Urinary bladder (tissue), 3 donors: ENCODE measurements at regions not wholly inside any gene's neighbourhood (a gene's known extent, or its start where the extent isn't known, plus 50 kb on each side); places are given as distances from the start of the nearest gene placed in this dataset.

Source experiments
- DNase-seq: peaks from one replicate; pipeline ENCODE4 v3.0.0-alpha.2; 2015; ENCODE audit errors: extremely low spot score
- H3K27ac ChIP-seq: one replicate; pipeline ENCODE4 v1.5.1; 2013; ENCODE audit warnings: low read depth, mild to moderate bottlenecking, moderate library complexity
- H3K36me3 ChIP-seq: one replicate; pipeline ENCODE4 v1.6.1; 2013; ENCODE audit warnings: mild to moderate bottlenecking, moderate library complexity; ENCODE audit not compliant: insufficient read depth
- H3K4me1 ChIP-seq: one replicate; pipeline ENCODE4 v1.6.1; 2013; ENCODE audit warnings: mild to moderate bottlenecking, moderate library complexity; ENCODE audit not compliant: insufficient read depth
- H3K4me3 ChIP-seq: one replicate; pipeline ENCODE4 v1.5.1; 2013; ENCODE audit warnings: low read depth, low read length
- WGBS: extraction: QIAGEN DNeasy Blood & Tissue Kit; methylation state at CpG from one replicate; pipeline ENCODE4 v1.1.7; 2013; 5-methylcytosine and 5-hydroxymethylcytosine counted together
- donor health status: healthy with polysubstance abuse.
- donor health status: healthy.

DNA sequence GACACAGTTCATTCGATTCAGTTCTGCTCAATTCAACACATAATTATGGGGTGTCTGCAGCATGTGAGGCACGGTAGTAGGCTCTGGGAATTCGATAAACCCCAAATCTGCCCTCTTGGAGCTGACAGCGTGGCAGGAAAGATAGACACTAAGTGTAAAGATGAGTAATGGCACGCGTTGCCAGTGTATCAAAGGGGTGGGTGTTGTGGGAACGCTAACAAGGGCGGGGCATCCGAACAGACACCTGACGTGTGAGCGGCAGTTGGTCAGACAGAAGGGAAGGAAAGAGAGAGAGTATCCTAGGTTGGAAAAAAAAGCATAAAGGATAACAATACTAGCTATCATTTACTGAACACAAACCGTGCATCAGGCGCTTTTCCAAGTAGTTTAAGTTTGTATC lies 125.7 kb upstream of the HAAO start:
- DNase-seq: no peak
- H3K27ac ChIP-seq: no peak overlapping the region
- H3K36me3 ChIP-seq: no peaks in the 10 kb centered on the region
- H3K4me1 ChIP-seq: no peaks in the 10 kb centered on the region
- H3K4me3 ChIP-seq: no peak overlapping the region
- WGBS: 88% methylated on average over 13 of the region's 13 CpGs

DNA sequence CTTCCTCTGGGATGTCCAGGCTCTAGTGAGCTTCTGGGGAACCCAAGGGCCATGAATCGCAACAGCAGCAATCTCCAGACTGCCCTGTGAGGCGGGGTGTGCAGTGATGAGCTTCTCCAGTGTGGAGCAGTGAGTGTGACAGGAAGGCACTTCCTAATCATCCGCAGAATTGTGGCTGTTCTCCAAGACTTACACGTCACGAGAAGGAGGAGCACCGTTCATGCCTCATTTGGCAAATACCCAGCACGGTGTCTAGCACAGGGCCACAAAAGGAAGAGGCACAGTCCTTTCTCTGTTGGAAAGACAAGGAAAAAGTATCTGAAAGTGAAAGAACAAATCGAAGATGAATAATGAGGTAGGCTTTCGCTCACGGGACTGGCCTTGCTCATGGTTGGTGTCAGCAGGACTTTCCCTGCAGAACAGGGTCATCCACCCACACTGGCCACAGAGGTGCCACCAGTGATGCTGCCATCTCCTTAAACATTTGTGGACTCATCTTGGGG lies 125.1 kb upstream of the HAAO start:
- 57% methylated on average over 10 of the region's 10 CpGs for WGBS
- H3K4me3 ChIP-seq: no peak overlapping the region
- no peaks in the 10 kb centered on the region for H3K36me3 ChIP-seq
- H3K4me1 ChIP-seq: no peaks in the 10 kb centered on the region
- no peak overlapping the region for H3K27ac ChIP-seq
- no peak for DNase-seq

DNA sequence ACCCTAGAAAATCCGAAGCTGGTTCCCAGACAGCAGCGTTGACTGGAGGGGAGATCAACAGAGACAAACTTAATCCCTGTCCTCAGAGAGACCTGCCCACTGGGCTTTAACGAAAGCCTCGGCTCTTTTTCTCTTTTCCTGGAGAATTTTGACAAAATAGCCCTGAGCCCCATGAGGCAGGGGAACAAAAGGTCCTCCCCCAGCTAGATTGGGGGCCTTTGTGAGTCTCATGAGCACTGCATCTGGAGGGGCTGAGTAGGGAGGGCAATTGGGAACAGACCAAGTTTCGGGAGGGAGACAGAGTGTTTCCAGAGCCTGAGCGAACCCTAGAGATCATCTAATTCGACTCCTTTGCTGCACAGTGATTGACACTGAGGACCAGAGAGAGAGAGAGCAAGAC lies 123.9 kb upstream of the HAAO start:
- H3K36me3 ChIP-seq: no peaks in the 10 kb centered on the region
- no peak for DNase-seq
- WGBS: 83% methylated on average over 7 of the region's 7 CpGs
- H3K27ac ChIP-seq: no peak overlapping the region
- H3K4me3 ChIP-seq: no peak overlapping the region
- no peaks in the 10 kb centered on the region for H3K4me1 ChIP-seq

DNA sequence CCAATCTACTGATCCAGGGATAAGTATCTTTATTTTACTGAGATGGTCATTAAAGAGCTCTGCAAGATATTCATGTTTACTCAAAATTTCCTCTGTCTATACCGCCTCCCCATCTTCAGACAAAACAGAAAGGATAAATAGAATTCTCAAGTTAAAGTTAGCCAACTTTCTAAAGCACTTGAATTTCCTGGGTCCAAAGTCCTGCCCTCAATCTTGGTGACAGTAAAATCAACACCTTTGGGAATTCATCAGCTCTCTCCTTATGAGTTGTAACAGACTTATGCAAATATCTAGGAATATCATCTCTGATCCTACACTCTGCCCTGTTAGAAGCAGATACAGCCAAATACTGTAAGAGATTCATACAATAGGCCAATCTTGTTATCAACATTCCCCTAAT lies 122.5 kb upstream of the HAAO start:
- H3K4me3 ChIP-seq: no peak overlapping the region
- no peak overlapping the region for H3K27ac ChIP-seq
- no peaks in the 10 kb centered on the region for H3K36me3 ChIP-seq
- no peaks in the 10 kb centered on the region for H3K4me1 ChIP-seq
- 48% methylated on average over 1 of the region's 1 CpG for WGBS
- DNase-seq: no peak

DNA sequence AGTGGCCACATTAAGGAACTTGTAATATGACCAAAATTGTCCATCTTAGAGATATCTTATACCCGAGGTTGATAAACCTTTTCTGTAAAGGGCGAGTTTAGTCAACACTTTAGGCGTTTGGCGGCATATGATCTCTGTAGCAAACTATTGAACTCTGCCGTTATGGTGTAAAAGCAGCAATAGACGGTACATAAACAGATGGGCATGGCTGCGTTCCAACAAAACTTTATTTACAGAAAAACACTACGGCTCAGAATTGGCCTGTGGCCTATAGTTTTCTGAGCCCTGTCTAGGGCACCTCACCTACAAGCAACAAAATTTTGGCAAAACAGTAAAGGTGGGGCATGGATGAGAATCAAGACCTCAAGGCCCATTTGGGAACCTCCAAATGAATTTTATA lies 121.9 kb upstream of the HAAO start:
- DNase-seq: no peak
- no peaks in the 10 kb centered on the region for H3K36me3 ChIP-seq
- no peaks in the 10 kb centered on the region for H3K4me1 ChIP-seq
- WGBS: 70% methylated on average over 8 of the region's 8 CpGs
- no peak overlapping the region for H3K27ac ChIP-seq
- H3K4me3 ChIP-seq: no peak overlapping the region

DNA sequence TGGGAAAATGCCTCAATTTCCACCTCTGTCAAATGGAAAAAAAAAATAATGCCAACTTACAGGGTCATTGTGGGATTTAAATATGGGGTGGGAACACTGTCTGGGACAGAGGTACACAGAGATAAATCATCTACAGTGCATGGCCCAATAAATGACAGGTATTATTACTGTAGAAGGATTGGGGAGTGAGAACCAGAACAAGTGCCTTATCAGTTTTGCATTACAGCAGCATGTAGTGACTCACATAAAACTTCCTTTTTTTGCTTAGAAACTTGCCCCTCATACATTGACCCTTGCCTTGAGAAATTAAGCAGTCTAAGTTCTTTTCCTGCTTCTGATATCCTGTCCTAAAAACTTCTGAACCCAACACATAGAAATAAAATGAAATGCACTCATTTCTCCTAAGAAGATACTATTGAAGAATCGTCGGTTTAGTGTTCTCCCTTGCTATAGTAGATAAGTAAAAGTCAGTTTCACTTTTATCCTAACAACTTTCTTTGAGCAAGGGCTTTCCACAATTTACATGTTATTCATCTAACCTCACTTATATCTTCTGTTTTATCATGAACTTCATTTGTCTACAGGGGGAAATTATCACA lies 121.0 kb upstream of the HAAO start:
- DNase-seq: no peak
- Histone ChIP-seq H3K36me3 (no peaks in the 10 kb centered on the region), H3K4me1 (no peaks in the 10 kb centered on the region), H3K4me3 (no peak overlapping the region), H3K27ac (no peak overlapping the region)
- 51% methylated on average over 2 of the region's 2 CpGs for WGBS

DNA sequence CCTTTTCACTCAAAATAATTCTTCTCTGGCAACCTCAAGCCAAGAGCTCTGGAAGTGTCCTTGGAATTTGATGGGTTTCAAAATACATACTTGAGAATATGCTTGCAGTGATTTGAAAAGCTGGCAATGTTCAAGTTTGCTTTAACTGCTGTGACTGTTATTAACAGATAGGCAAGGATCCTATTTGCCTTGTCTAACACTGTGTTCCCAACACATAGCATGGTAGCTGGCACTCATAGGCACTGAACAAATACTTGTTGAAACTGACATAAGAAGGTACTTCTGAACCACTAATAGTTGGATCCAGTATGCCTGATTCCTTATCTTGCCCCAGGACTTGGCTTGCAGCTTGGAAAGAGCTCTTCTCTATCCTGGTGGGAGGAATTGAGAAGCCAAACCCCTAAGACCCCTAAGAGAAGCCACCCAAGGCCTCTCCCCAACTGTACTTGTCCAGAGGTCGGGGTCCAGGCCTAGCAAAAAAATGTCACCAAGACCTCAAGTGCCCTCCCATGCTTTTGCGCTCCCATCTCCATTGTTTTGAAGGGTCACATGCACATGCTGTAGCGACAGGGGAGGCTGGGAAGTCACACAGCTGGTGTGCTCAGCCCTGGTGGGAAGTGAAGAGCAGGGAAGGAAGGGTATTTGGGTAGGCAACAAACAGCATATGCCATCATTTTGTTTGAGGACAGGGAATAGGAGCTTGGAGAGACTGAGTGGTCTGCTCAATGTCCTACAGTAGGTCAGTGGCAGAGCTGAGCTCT lies 118.4 kb upstream of the HAAO start:
- H3K36me3 ChIP-seq: no peaks in the 10 kb centered on the region
- H3K4me3 ChIP-seq: no peak overlapping the region
- 95% methylated on average over 3 of the region's 3 CpGs for WGBS
- DNase-seq: no peak
- no peak overlapping the region for H3K27ac ChIP-seq
- H3K4me1 ChIP-seq: no peaks in the 10 kb centered on the region

DNA sequence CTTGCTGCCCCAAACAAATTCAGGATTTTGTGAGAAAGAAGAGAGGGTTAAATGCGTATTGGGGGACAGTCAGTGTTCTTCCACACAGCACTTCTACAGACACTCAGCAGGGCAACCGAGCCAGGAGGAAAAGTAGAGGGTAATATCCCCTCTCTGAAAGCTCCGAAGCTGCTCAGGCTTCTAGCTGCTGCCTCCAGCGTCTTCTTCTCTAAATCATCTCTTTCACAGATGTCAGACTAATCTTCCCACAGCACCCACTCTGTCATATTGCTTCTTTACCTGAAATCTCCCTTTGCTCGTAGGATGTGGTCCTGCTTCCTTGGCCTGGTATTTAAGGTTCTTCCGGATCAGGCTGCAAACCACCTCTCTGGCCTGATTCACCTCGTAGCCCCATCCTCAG lies 117.6 kb upstream of the HAAO start:
- H3K4me3 ChIP-seq: no peak overlapping the region
- 90% methylated on average over 7 of the region's 7 CpGs for WGBS
- no peaks in the 10 kb centered on the region for H3K4me1 ChIP-seq
- H3K36me3 ChIP-seq: no peaks in the 10 kb centered on the region
- no peak for DNase-seq
- H3K27ac ChIP-seq: no peak overlapping the region

DNA sequence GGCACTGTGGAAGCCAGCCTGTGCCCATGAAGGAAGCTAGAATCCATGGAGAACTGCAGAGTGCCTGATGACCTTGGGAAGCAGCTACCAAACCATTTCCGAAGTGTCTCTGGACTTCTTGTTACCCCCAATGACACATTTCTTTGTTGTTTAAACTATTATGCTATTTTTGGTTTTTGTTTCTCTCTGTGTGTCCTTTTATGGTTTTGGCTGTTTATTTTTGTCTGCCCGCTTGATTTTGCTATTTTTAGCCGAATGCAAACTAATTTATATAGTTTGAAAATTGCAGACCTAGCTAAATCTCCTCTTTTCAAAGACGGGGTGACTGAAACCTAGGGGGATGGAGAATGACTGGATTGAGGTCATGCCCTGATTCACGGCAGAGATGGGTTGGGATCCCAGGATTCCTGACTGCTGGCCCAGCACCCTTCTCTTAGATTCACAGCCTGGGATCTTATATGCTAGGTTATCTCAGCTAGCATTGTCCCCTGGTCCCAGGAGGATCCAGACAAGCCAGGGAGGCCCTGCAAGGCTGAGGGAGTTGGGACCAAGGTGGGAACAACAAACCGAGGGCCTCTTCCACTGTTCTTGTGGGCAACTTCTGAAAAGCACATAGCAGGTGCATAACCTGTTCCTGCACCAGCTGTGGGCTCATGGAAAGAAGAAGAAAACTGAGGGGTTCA lies 116.3 kb upstream of the HAAO start:
- 38% methylated on average over 6 of the region's 6 CpGs for WGBS
- no peak overlapping the region for H3K27ac ChIP-seq
- H3K4me1 ChIP-seq: no peaks in the 10 kb centered on the region

DNA sequence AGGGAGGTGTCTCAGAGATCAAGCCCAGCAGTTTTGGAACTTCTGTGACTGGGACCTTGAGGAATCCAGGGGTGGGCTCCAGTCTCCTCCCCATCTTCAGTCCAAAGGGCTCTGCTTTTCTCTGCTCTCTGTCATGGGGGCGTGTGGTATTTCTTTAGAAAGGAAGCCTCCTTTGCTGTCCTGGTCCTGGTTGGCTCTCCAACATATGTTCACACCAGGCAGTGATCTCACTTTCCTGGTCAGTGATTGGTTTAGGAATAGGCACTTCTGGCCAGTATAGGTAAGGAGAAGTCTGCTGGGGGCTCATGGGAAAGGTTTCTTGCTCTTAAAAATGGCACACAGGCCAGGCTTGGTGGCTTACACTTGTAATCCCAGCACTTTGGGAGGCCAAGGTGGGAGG lies 115.5 kb upstream of the HAAO start:
- no peak for DNase-seq
- H3K27ac ChIP-seq: peak overlapping the region; percentile 35
- H3K4me1 ChIP-seq: no peaks in the 10 kb centered on the region
- 86% methylated on average over 1 of the region's 1 CpG for WGBS
- no peaks in the 10 kb centered on the region for H3K36me3 ChIP-seq
- no peak overlapping the region for H3K4me3 ChIP-seq

More for the DNA sequence above, 116.3 kb upstream of the HAAO start:
- no peak for DNase-seq
- no peaks in the 10 kb centered on the region for H3K36me3 ChIP-seq
- H3K4me3 ChIP-seq: no peak overlapping the region

DNA sequence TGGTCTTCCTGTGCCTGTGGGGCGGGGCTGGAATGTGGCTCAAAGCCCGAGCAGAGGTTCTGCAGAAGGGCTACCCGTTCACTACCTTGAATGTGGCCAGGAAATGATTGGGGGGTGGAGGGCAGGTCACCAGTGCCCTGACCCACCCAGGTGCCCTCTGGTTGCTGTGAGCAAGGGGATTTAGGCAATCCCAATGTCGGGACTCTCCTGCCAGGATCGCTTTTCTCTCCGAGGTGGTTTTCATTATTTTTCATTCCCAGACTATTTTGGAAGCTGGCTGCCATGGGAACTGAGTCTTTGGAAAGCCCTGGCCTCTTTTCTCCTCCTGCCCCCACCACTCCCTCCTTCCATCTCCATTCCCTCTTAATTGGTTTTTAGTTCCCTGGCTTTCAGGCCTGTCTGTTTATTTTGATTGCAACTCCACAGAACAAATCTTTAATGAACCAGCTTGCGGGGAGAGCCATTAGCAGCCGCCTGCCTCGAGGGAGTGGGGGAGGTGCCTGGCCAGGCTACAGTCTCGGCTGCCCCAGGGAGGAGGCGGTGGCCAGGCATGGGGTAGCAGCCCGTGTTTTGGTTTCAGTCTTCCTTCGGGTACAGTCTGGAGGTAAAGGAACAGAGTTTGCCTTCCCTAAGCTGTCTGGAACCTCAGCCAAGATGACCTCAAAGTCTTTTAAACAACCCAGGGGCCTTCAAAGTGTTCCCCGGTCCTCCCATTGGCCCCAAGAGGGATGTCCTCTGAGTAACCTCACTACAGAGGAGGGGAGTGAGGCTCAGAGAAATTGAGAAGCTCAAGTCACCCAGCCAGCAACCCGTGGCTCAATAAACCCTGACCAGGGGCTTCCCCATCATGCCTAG lies 114.4 kb upstream of the HAAO start:
- no peak for DNase-seq
- Histone ChIP-seq H3K27ac (peak overlapping the region; percentile 38), H3K36me3 (no peaks in the 10 kb centered on the region), H3K4me3 (no peak overlapping the region), H3K4me1 (no peaks in the 10 kb centered on the region)
- 14% methylated on average over 15 of the region's 15 CpGs for WGBS

DNA sequence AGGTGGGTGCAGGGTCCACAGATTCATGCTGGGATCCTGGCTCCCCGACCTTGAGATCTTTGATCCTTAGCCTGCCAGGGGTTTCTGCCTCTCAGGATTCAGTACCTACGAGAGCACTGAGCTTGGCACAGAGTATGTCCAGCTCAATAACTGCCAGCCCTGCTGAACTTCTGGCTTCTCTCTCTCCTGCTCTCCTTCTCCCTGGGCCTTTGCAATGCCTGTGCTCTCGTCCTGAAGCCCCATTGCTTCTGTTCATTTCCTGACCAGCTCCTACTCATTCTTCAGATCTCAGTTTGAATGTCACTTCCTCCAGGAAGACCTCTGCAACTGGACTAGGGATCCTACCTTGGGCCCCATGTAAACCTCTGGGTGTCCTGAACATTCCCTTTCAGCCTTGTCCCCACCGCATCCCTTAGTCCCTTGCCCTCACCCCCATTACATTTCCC lies 113.8 kb upstream of the HAAO start:
- Histone ChIP-seq H3K36me3 (no peaks in the 10 kb centered on the region), H3K27ac (peak overlapping the region; percentile 38), H3K4me1 (no peaks in the 10 kb centered on the region), H3K4me3 (no peak overlapping the region)
- WGBS: 38% methylated on average over 4 of the region's 4 CpGs
- no peak for DNase-seq

DNA sequence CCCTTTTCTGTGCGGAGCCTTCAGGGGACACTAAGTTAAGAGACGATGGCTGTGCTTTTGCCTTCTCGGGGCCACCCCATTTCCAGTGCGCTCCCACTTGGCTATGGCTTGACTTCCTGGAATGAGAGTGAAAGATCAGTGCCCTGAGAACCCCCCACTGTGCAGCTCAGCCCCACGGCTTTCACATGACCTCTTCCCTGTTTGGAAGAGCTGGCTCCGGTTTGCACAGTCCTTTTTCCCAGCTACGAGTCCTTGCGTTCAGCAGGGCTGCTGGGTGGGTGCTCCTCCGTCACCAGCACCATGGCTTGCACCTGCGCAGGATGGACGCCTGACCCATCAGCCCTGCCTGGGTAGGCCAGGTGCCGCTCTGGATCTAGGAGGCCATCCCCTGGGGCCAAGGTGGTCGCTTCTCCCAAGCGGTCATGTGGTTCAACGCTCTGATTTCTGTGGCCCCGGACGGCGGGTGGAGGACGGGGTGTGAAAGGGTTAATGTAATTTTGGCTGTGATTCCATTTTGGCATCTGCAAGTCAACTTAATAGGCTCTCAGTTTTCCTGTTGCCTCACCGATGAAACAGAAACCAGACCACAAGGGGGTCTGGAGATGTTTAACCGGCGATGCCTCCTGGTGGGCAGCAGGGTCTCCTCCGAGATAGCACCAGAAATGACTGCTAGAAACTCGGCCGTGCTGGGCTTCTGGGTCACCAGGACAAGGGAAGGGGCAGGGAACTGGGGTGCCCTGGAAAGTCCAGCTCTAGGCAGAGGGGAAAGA lies 113.1 kb upstream of the HAAO start:
- Histone ChIP-seq H3K4me3 (no peak overlapping the region), H3K4me1 (no peaks in the 10 kb centered on the region), H3K36me3 (no peaks in the 10 kb centered on the region), H3K27ac (peak overlapping the region; percentile 38)
- 53% methylated on average over 25 of the region's 25 CpGs for WGBS
- no peak for DNase-seq
